Activated T-cell treated with anti-CD3 and anti-CD28 coated beads for 48 hours (primary cell): ENCODE measurements at regions not wholly inside any gene's neighbourhood (a gene's known extent, or its start where the extent isn't known, plus 50 kb on each side); places are given as distances from the start of the nearest gene placed in this dataset.

Source experiments
- DNase-seq: peaks from one replicate; pipeline ENCODE4 v3.0.0-alpha.2; 2020; ENCODE audit warnings: low read depth

GRCh38 chr3:42012935-42013690 lies 51.2 kb upstream of the ULK4 start:
- DNase-seq = peak; percentile 78

- no peak for DNase-seq
These were observed 50.6 kb upstream of the ULK4 start for GRCh38 chr3:42012383-42012934.
